ENCODE measurements at regions not wholly inside any gene's neighbourhood (a gene's known extent, or its start where the extent isn't known, plus 50 kb on each side); places are given as distances from the start of the nearest gene placed in this dataset.

- POLR2A ChIA-PET, result no interaction called here
- no peak overlapping the region for H3K4me2 ChIP-seq
- CTCF ChIA-PET, result no interaction called here
- no peak overlapping the region for H3K4me3 ChIP-seq
- no peak for FAIRE-seq
- H3K27ac ChIP-seq, result no peak overlapping the region
- DNase-seq (ENCODE audit: low read depth in 1 of 2, low spot score in 1 of 2), result no peak
- 77% methylated on average over 4 of the region's 4 CpGs for WGBS (ENCODE audit: missing lambda C conversion rate)
- no peak for ATAC-seq
- no peaks in the 10 kb centered on the region for H3K9me3 ChIP-seq
- H3K4me1 ChIP-seq, result no peaks in the 10 kb centered on the region
- TF ChIP-seq ZFP36 (IDR thresholded peaks at IDR 0.05; ENCODE audit: borderline replicate concordance, partially characterized antibody), result no peak
Measured at GRCh38 chr5:87081511-87082372, 185.9 kb upstream of the RASA1 start.

GRCh38 chr5:87094347-87094746 is 173.3 kb upstream of the RASA1 start:
- TF ChIP-seq CTCF (IDR thresholded peaks at IDR 0.05), result no peak
- no peak for TF ChIP-seq NPAS2 (CRISPR knock-in tag; IDR thresholded peaks at IDR 0.05; ENCODE audit: borderline replicate concordance)
- TF ChIP-seq HDAC2 (IDR thresholded peaks at IDR 0.05), result no peak
- no peak for TF ChIP-seq FOSL2 (IDR thresholded peaks at IDR 0.05)
- TF ChIP-seq FOSL2 (CRISPR knock-in tag; IDR thresholded peaks at IDR 0.05), result no peak
- TF ChIP-seq CEBPB (IDR thresholded peaks at IDR 0.05), result no peak
- no peak for TF ChIP-seq BCL3 (IDR thresholded peaks at IDR 0.05)
- TF ChIP-seq BHLHE40 (IDR thresholded peaks at IDR 0.05; ENCODE audit: low read depth, low read length), result no peak
- no peak for TF ChIP-seq JUNB (IDR thresholded peaks at IDR 0.05)
- no peak for TF ChIP-seq HEYL (CRISPR knock-in tag; IDR thresholded peaks at IDR 0.05)
- TF ChIP-seq EHMT2 (IDR thresholded peaks at IDR 0.05; ENCODE audit: low read depth), result no peak
- no peak for TF ChIP-seq RFX5 (IDR thresholded peaks at IDR 0.05)
- FAIRE-seq (no peak), DNase-seq (ENCODE audit: low read depth in 1 of 2, low spot score in 1 of 2) (no peak), ATAC-seq (no peak)
- Histone ChIP-seq H3K4me1 (no peaks in the 10 kb centered on the region), H3K4me2 (no peak overlapping the region), H3K4me3 (no peak overlapping the region), H3K9me3 (no peaks in the 10 kb centered on the region), H3K27ac (no peak overlapping the region)
- ChIA-PET CTCF (no interaction called here), POLR2A (no interaction called here)
- 73% methylated on average over 2 of the region's 2 CpGs for WGBS (ENCODE audit: missing lambda C conversion rate)

GRCh38 chr5:87094833-87095232 is 172.8 kb upstream of the RASA1 start:
- ATAC-seq, result no peak
- Histone ChIP-seq H3K4me3 (no peak overlapping the region), H3K27ac (no peak overlapping the region), H3K4me1 (peaks cover 3% of the 10 kb centered on the region; the same call in 1 of the 3 replicates), H3K9me3 (no peaks in the 10 kb centered on the region), H3K4me2 (no peak overlapping the region)
- CTCF ChIA-PET, result no interaction called here
- WGBS (ENCODE audit: missing lambda C conversion rate), result 58% methylated on average over 4 of the region's 4 CpGs
- TF ChIP-seq ZNF302 (CRISPR knock-in tag; IDR thresholded peaks at IDR 0.05), result no peak
- no peak for DNase-seq (ENCODE audit: low read depth in 1 of 2, low spot score in 1 of 2)
- FAIRE-seq, result no peak
- POLR2A ChIA-PET, result no interaction called here

GRCh38 chr5:87095787-87096186 is 171.9 kb upstream of the RASA1 start:
- H3K4me2 ChIP-seq, result no peak overlapping the region
- CTCF ChIA-PET, result no interaction called here
- WGBS (ENCODE audit: missing lambda C conversion rate), result 53% methylated on average over 1 of the region's 1 CpG

More at GRCh38 chr5:87095787-87096186, 171.9 kb upstream of the RASA1 start:
- ATAC-seq (no peak), DNase-seq (ENCODE audit: low read depth in 1 of 2, low spot score in 1 of 2) (no peak), FAIRE-seq (no peak)
- H3K27ac ChIP-seq, result no peak overlapping the region
- H3K9me3 ChIP-seq, result no peaks in the 10 kb centered on the region
- POLR2A ChIA-PET, result no interaction called here
- TF ChIP-seq GATA3 (IDR thresholded peaks at IDR 0.05; ENCODE audit: borderline replicate concordance) (no peak), ESRRA (IDR thresholded peaks at IDR 0.05; ENCODE audit: borderline replicate concordance, low read length) (no peak), EHF (CRISPR knock-in tag; IDR thresholded peaks at IDR 0.05) (no peak), HOXB13 (CRISPR knock-in tag; IDR thresholded peaks at IDR 0.05; ENCODE audit: low read depth) (no peak), ZNF302 (CRISPR knock-in tag; IDR thresholded peaks at IDR 0.05) (no peak), RFX5 (IDR thresholded peaks at IDR 0.05) (no peak), EP300 (IDR thresholded peaks at IDR 0.05) (no peak)
- H3K4me1 ChIP-seq, result peaks cover 7% of the 10 kb centered on the region; the same call in 1 of the 3 replicates
- no peak overlapping the region for H3K4me3 ChIP-seq
